Endodermal cell (in vitro differentiated cells): ENCODE measurements at regions not wholly inside any gene's neighbourhood (a gene's known extent, or its start where the extent isn't known, plus 50 kb on each side); places are given as distances from the start of the nearest gene placed in this dataset.

Experiments used
- DNase-seq: peaks from one replicate; pipeline ENCODE4 v3.0.0-alpha.2; 2017
- H3K27ac ChIP-seq: 2 replicates; pipeline ENCODE4 v1.5.1; 2013; ENCODE audit warnings: mild to moderate bottlenecking, low read depth, low read length, moderate library complexity
- H3K27me3 ChIP-seq: 2 replicates; pipeline ENCODE4 v1.6.1; 2013; ENCODE audit warnings: mild to moderate bottlenecking, low read length, moderate library complexity; ENCODE audit not compliant: insufficient read depth, control insufficient read depth, poor library complexity, severe bottlenecking
- H3K36me3 ChIP-seq: 2 replicates; pipeline ENCODE4 v1.7.0; 2013; ENCODE audit warnings: mild to moderate bottlenecking, low read length, moderate library complexity; ENCODE audit not compliant: control insufficient read depth, insufficient read depth
- H3K4me1 ChIP-seq: one replicate; pipeline ENCODE4 v1.7.0; 2013; ENCODE audit warnings: low read length; ENCODE audit not compliant: control insufficient read depth, insufficient read depth
- H3K4me3 ChIP-seq: 2 replicates; pipeline ENCODE4 v1.5.1; 2013; ENCODE audit warnings: mild to moderate bottlenecking, low read length, moderate library complexity
- H3K9ac ChIP-seq: 2 replicates; pipeline ENCODE4 v1.6.1; 2013; ENCODE audit warnings: mild to moderate bottlenecking, low read length, moderate library complexity; ENCODE audit not compliant: poor library complexity, severe bottlenecking; ENCODE audit errors: extremely low read depth
- H3K9me3 ChIP-seq: 2 replicates; pipeline ENCODE4 v1.6.1; 2013; ENCODE audit warnings: mild to moderate bottlenecking, low read length, moderate library complexity; ENCODE audit not compliant: control insufficient read depth
- H3K27ac Mint-ChIP-seq: 2 replicates; pipeline ENCODE4 v1.8.0; 2020; ENCODE audit warnings: mixed read lengths
- H3K27me3 Mint-ChIP-seq: 2 replicates; pipeline ENCODE4 v1.8.0; 2021; ENCODE audit warnings: mild to moderate bottlenecking, mixed read lengths; ENCODE audit not compliant: insufficient read depth
- H3K36me3 Mint-ChIP-seq: 2 replicates; pipeline ENCODE4 v1.8.0; 2020; ENCODE audit warnings: low read depth, mixed read lengths
- H3K4me1 Mint-ChIP-seq: 2 replicates; pipeline ENCODE4 v1.8.0; 2020; ENCODE audit warnings: mixed read lengths
- H3K4me3 Mint-ChIP-seq: 2 replicates; pipeline ENCODE4 v1.8.0; 2020; ENCODE audit warnings: mild to moderate bottlenecking, moderate library complexity, mixed read lengths
- H3K9me3 Mint-ChIP-seq: 2 replicates; pipeline ENCODE4 v1.8.0; 2020; ENCODE audit warnings: mild to moderate bottlenecking, mixed read lengths
- CTCF ChIP-seq: fragments of 200-600 bp; sonication (generic); conservative IDR thresholded peaks from 2 replicates; pipeline ENCODE4 v1.5.0; 2021; ENCODE audit warnings: antibody characterized with exemption, mild to moderate bottlenecking
- WGBS, 2 experiments: methylation state at CpG; one replicate each; pipeline versions ENCODE4 v1.1.5 to v1.1.7; 2013; ENCODE audit warnings: missing lambda C conversion rate in 2 of 2, mixed read lengths in 1 of 2; ENCODE audit not compliant: insufficient coverage in 1 of 2, insufficient read length in 1 of 2; 5-methylcytosine and 5-hydroxymethylcytosine counted together

GRCh38 chr5:17433406-17433805, 64.6 kb upstream of the TAF11L2 start:
- H3K4me3 ChIP-seq: no peak overlapping the region
- Mint-ChIP-seq H3K36me3 (no peaks in the 10 kb centered on the region), H3K27ac (no peak overlapping the region), H3K9me3 (no peaks in the 10 kb centered on the region), H3K4me3 (no peak overlapping the region), H3K4me1 (peaks cover 2% of the 10 kb centered on the region), H3K27me3 (peaks cover 6% of the 10 kb centered on the region)
- 94 to 100% methylated on average over 1 to 6 of the region's 6 CpGs for WGBS, 2 experiments
- no peak for DNase-seq
- no peaks in the 10 kb centered on the region for H3K9me3 ChIP-seq
- no peak overlapping the region for H3K9ac ChIP-seq
- H3K4me1 ChIP-seq: peaks cover 3% of the 10 kb centered on the region
- H3K27ac ChIP-seq: no peak overlapping the region
- TF ChIP-seq CTCF: no peak
- H3K27me3 ChIP-seq: no peaks in the 10 kb centered on the region
- H3K36me3 ChIP-seq: no peaks in the 10 kb centered on the region

- H3K27me3 Mint-ChIP-seq: peaks cover 6% of the 10 kb centered on the region
- no peaks in the 10 kb centered on the region for H3K9me3 Mint-ChIP-seq
- peaks cover 3% of the 10 kb centered on the region for H3K4me1 ChIP-seq
- no peaks in the 10 kb centered on the region for H3K36me3 Mint-ChIP-seq
- H3K27ac ChIP-seq: no peak overlapping the region
- no peak overlapping the region for H3K27ac Mint-ChIP-seq
- DNase-seq: no peak
- no peak overlapping the region for H3K4me3 Mint-ChIP-seq
- H3K9me3 ChIP-seq: no peaks in the 10 kb centered on the region
- TF ChIP-seq CTCF: no peak
- no peak overlapping the region for H3K4me3 ChIP-seq
- H3K9ac ChIP-seq: no peak overlapping the region
- no peaks in the 10 kb centered on the region for H3K27me3 ChIP-seq
- no peaks in the 10 kb centered on the region for H3K36me3 ChIP-seq
- H3K4me1 Mint-ChIP-seq: peaks cover 2% of the 10 kb centered on the region
Observed at GRCh38 chr5:17434982-17435381, 63.0 kb upstream of the TAF11L2 start.

- H3K27me3 ChIP-seq: no peaks in the 10 kb centered on the region
- Mint-ChIP-seq H3K9me3 (no peaks in the 10 kb centered on the region), H3K27ac (no peak overlapping the region), H3K4me3 (no peak overlapping the region), H3K4me1 (peaks cover 2% of the 10 kb centered on the region), H3K27me3 (peaks cover 6% of the 10 kb centered on the region), H3K36me3 (no peaks in the 10 kb centered on the region)
- H3K36me3 ChIP-seq: no peaks in the 10 kb centered on the region
- H3K27ac ChIP-seq: no peak overlapping the region
- TF ChIP-seq CTCF: no peak
- 88 to 95% methylated on average over 2 to 4 of the region's 4 CpGs for WGBS, 2 experiments
- peaks cover 3% of the 10 kb centered on the region for H3K4me1 ChIP-seq
- no peak overlapping the region for H3K4me3 ChIP-seq
- no peaks in the 10 kb centered on the region for H3K9me3 ChIP-seq
- DNase-seq: no peak
- H3K9ac ChIP-seq: no peak overlapping the region
Observed at GRCh38 chr5:17436350-17436749, 61.7 kb upstream of the TAF11L2 start.
